Suprapubic skin (tissue), 4 donors: ENCODE measurements at regions not wholly inside any gene's neighbourhood (a gene's known extent, or its start where the extent isn't known, plus 50 kb on each side); places are given as distances from the start of the nearest gene placed in this dataset.

Experiments
- DNase-seq, 2 donors: peaks; one replicate each; pipeline ENCODE4 v3.0.0-alpha.2; 2019; ENCODE audit warnings: low spot score in 2 of 2
- H3K27ac ChIP-seq: fragments of 200-600 bp; sonication (generic); one replicate; pipeline ENCODE4 v1.5.1; 2019
- H3K27me3 ChIP-seq: fragments of 200-600 bp; sonication (generic); one replicate; pipeline ENCODE4 v1.5.1; 2019
- H3K36me3 ChIP-seq: fragments of 200-600 bp; sonication (generic); one replicate; pipeline ENCODE4 v1.5.1; 2019
- H3K4me1 ChIP-seq: fragments of 200-600 bp; sonication (generic); one replicate; pipeline ENCODE4 v1.5.1; 2019
- H3K4me3 ChIP-seq: fragments of 200-600 bp; sonication (generic); one replicate; pipeline ENCODE4 v1.5.1; 2019; ENCODE audit warnings: mild to moderate bottlenecking
- H3K9me3 ChIP-seq: fragments of 200-600 bp; sonication (generic); one replicate; pipeline ENCODE4 v1.5.1; 2019
- EP300 ChIP-seq: sonication (generic); formaldehyde crosslinking; IDR thresholded peaks from one replicate; pipeline ENCODE4 v1.6.1; 2017; ENCODE audit warnings: antibody characterized with exemption
- POLR2A ChIP-seq, 2 donors: fragments of 450-650 bp; IDR thresholded peaks; one replicate each; pipeline ENCODE4 v1.6.1; 2017; ENCODE audit warnings: antibody characterized with exemption in 2 of 2, mild to moderate bottlenecking in 2 of 2, moderate library complexity in 2 of 2
- POLR2AphosphoS5 ChIP-seq, 3 donors: sonication (generic); formaldehyde crosslinking; IDR thresholded peaks; one replicate each; pipeline ENCODE4 v1.6.1; 2017; ENCODE audit warnings: antibody characterized with exemption in 3 of 3
- WGBS: methylation state at CpG from one replicate; pipeline ENCODE4 v1.1.5; 2018; 5-methylcytosine and 5-hydroxymethylcytosine counted together
- TF ChIP-seq, protein P1 (sequence below), 2 donors: fragments of 200-600 bp in 1 of 2; fragments of 450-650 bp in 1 of 2; sonication (generic) in 1 of 2; IDR thresholded peaks; one replicate each; pipeline ENCODE4 v1.5.1; 2016 to 2019; ENCODE audit warnings: antibody characterized with exemption in 2 of 2, mild to moderate bottlenecking in 1 of 2, moderate library complexity in 1 of 2

- Histone ChIP-seq H3K27ac (no peak overlapping the region), H3K4me3 (no peak overlapping the region), H3K27me3 (no peaks in the 10 kb centered on the region), H3K36me3 (no peaks in the 10 kb centered on the region), H3K4me1 (no peaks in the 10 kb centered on the region), H3K9me3 (no peaks in the 10 kb centered on the region)
- WGBS, result 62% methylated on average over 2 of the region's 2 CpGs
- no peak for DNase-seq
- TF ChIP-seq EP300, result no peak
- no peak for TF ChIP-seq POLR2AphosphoS5 (IDR thresholded peaks at IDR 0.05)
- TF ChIP-seq POLR2A (IDR thresholded peaks at IDR 0.05), result no peak
- TF ChIP-seq, protein P1, sequence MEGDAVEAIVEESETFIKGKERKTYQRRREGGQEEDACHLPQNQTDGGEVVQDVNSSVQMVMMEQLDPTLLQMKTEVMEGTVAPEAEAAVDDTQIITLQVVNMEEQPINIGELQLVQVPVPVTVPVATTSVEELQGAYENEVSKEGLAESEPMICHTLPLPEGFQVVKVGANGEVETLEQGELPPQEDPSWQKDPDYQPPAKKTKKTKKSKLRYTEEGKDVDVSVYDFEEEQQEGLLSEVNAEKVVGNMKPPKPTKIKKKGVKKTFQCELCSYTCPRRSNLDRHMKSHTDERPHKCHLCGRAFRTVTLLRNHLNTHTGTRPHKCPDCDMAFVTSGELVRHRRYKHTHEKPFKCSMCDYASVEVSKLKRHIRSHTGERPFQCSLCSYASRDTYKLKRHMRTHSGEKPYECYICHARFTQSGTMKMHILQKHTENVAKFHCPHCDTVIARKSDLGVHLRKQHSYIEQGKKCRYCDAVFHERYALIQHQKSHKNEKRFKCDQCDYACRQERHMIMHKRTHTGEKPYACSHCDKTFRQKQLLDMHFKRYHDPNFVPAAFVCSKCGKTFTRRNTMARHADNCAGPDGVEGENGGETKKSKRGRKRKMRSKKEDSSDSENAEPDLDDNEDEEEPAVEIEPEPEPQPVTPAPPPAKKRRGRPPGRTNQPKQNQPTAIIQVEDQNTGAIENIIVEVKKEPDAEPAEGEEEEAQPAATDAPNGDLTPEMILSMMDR (IDR thresholded peaks at IDR 0.05), result no peak
Measured at GRCh38 chr1:68378296-68379084, 71.3 kb downstream of the RPE65 start.

DNA sequence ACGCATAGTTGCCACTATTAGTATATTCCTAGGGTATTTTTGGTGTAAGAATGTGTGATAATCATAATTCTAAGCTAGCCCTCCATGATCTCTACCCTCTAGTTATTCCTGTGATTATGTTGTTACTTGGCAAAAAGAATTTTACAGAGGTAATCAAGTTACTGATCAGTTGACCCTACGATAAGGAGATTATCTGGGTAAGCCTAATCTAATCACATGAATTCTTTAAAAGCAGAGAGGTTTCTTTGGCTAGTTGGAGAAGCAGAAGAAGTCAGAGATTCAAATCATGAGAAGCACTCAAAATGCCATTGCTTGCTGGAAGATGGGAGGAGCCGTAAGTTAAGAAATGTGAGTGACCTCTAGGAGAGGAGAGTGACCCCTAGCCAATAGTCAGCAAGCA, 72.7 kb downstream of the RPE65 start:
- DNase-seq, result no peak
- TF ChIP-seq POLR2AphosphoS5 (IDR thresholded peaks at IDR 0.05) (no peak), EP300 (no peak), POLR2A (IDR thresholded peaks at IDR 0.05) (no peak)
- TF ChIP-seq, protein P1 (IDR thresholded peaks at IDR 0.05), result no peak
- H3K36me3 ChIP-seq, result no peaks in the 10 kb centered on the region
- H3K4me3 ChIP-seq, result no peak overlapping the region
- no peaks in the 10 kb centered on the region for H3K9me3 ChIP-seq
- H3K27me3 ChIP-seq, result no peaks in the 10 kb centered on the region
- H3K27ac ChIP-seq, result no peak overlapping the region
- H3K4me1 ChIP-seq, result no peaks in the 10 kb centered on the region
- WGBS, result 89% methylated on average over 3 of the region's 3 CpGs

GRCh38 chr1:68376441-68376840, 73.3 kb downstream of the RPE65 start:
- H3K27ac ChIP-seq, result no peak overlapping the region
- no peaks in the 10 kb centered on the region for H3K4me1 ChIP-seq
- DNase-seq, result no peak
- H3K4me3 ChIP-seq, result no peak overlapping the region
- no peaks in the 10 kb centered on the region for H3K9me3 ChIP-seq
- H3K27me3 ChIP-seq, result no peaks in the 10 kb centered on the region
- no peaks in the 10 kb centered on the region for H3K36me3 ChIP-seq
- no peak for TF ChIP-seq EP300
- TF ChIP-seq, protein P1 (IDR thresholded peaks at IDR 0.05), result no peak
- TF ChIP-seq POLR2A (IDR thresholded peaks at IDR 0.05), result no peak
- TF ChIP-seq POLR2AphosphoS5 (IDR thresholded peaks at IDR 0.05), result no peak

- H3K4me3 ChIP-seq, result no peak overlapping the region
- TF ChIP-seq POLR2A (IDR thresholded peaks at IDR 0.05), result no peak
- no peak for TF ChIP-seq EP300
- no peak for TF ChIP-seq POLR2AphosphoS5 (IDR thresholded peaks at IDR 0.05)
- TF ChIP-seq, protein P1 (IDR thresholded peaks at IDR 0.05), result no peak
- no peaks in the 10 kb centered on the region for H3K36me3 ChIP-seq
- H3K27ac ChIP-seq, result no peak overlapping the region
- DNase-seq, result no peak
- no peaks in the 10 kb centered on the region for H3K4me1 ChIP-seq
- no peaks in the 10 kb centered on the region for H3K9me3 ChIP-seq
- WGBS, result 35% methylated on average over 1 of the region's 1 CpG
- H3K27me3 ChIP-seq, result no peaks in the 10 kb centered on the region
Measured at GRCh38 chr1:68375919-68376318, 73.8 kb downstream of the RPE65 start.

- H3K27ac ChIP-seq, result no peak overlapping the region
- WGBS, result 95% methylated on average over 18 of the region's 18 CpGs
- no peak for DNase-seq
- no peaks in the 10 kb centered on the region for H3K9me3 ChIP-seq
- no peak for TF ChIP-seq POLR2A (IDR thresholded peaks at IDR 0.05)
- TF ChIP-seq, protein P1 (IDR thresholded peaks at IDR 0.05), result no peak
- no peak for TF ChIP-seq EP300
- no peak for TF ChIP-seq POLR2AphosphoS5 (IDR thresholded peaks at IDR 0.05)
- no peaks in the 10 kb centered on the region for H3K4me1 ChIP-seq
- no peaks in the 10 kb centered on the region for H3K36me3 ChIP-seq
- no peak overlapping the region for H3K4me3 ChIP-seq
- H3K27me3 ChIP-seq, result no peaks in the 10 kb centered on the region
Measured at GRCh38 chr1:68373173-68373572, 76.6 kb downstream of the RPE65 start.
